ENCODE measurements at regions not wholly inside any gene's neighbourhood (a gene's known extent, or its start where the extent isn't known, plus 50 kb on each side); places are given as distances from the start of the nearest gene placed in this dataset.
A peak's percentile ranks its signal among the peaks of the same experiment; 100 is the strongest.

DNA sequence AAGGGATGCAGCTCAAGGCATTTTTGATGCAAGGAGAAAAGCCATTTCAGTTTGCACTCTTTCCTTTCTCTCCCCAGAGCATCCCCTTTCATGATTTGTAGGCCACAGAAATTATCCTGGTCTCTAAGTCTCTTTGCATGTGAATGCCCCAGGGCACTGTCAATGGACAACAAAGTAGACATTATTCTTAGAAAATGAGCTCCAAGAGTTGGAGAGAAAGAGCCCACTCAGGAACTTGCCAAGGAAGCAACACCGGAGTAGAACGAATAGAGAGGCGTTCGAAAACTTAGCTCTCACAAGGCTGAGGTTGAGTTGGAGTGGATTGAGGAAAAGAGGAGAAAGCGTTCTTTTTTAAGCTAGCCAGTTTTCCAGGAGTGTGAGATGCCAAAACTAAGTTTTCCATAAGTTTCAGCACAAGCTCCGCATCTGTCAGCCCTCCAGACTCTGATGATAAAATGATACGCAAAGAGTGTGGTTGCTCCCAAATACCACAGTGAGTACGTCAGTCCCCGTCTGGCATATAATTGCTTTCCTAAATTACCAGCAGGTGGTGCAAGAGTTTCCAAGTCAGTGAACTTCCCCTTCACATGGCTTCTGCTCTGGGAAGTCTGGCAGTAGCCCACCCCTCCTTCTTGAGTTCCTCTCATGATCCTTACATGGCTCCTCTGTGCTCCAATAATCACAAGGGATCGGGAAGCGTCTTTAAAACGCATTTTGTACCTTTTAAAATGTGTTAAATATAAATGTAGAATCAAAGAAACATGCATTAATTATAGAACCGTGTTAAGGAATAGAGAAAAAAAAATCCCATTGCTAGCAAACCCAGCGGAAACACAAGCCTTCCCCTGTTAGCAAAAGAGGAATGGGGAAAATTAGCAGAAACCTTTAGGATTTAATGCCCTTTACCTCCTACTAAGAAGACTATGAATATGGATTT is 1060.6 kb upstream of the FANCL start:
- H3K4me3 ChIP-seq (ENCODE audit: low read depth in 1 of 2, low read length in 2 of 2): no peak overlapping the region

DNA sequence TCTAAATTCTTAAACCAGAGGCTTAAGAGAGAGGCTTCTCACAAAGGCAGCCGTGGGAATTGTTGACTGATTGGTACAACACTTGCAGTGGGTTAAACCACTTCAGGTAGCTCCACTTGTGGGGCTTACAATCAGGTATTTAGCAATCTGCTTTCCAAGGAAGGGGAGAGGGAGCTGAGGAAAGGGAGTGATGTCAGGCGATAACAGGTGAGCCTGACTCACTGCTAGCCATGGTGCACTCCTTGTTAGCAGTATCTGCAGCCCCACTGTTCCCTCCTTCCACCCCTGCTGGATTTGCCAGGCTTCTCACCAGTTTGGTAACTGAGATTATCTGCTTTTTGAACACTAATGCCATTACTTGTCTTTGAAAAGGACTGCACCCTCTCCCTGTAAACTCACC is 1056.7 kb upstream of the FANCL start:
- Histone ChIP-seq H3K4me2 (ENCODE audit: insufficient read depth, low read length) (no peak overlapping the region), H3K36me3 (ENCODE audit: insufficient read depth, low read length) (no peaks in the 10 kb centered on the region), H4K20me1 (ENCODE audit: insufficient read depth, low read length) (no peaks in the 10 kb centered on the region), H2AFZ (ENCODE audit: low read depth, low read length) (no peak overlapping the region), H3K79me2 (ENCODE audit: insufficient read depth, low read length) (no peaks in the 10 kb centered on the region), H3K27me3 (ENCODE audit: insufficient read depth, low read length, poor library complexity) (no peaks in the 10 kb centered on the region), H3K9ac (ENCODE audit: low read depth, low read length) (no peak overlapping the region), H3K9me3 (ENCODE audit: insufficient read depth, low read length, severe bottlenecking) (no peaks in the 10 kb centered on the region), H3K4me3 (ENCODE audit: low read depth in 1 of 2, low read length in 2 of 2) (no peak overlapping the region), H3K27ac (ENCODE audit: low read length) (no peak overlapping the region), H3K4me1 (ENCODE audit: insufficient read depth, low read length) (peaks cover 5% of the 10 kb centered on the region; the same call in 1 of the 2 replicates)
- TF ChIP-seq, protein P1, sequence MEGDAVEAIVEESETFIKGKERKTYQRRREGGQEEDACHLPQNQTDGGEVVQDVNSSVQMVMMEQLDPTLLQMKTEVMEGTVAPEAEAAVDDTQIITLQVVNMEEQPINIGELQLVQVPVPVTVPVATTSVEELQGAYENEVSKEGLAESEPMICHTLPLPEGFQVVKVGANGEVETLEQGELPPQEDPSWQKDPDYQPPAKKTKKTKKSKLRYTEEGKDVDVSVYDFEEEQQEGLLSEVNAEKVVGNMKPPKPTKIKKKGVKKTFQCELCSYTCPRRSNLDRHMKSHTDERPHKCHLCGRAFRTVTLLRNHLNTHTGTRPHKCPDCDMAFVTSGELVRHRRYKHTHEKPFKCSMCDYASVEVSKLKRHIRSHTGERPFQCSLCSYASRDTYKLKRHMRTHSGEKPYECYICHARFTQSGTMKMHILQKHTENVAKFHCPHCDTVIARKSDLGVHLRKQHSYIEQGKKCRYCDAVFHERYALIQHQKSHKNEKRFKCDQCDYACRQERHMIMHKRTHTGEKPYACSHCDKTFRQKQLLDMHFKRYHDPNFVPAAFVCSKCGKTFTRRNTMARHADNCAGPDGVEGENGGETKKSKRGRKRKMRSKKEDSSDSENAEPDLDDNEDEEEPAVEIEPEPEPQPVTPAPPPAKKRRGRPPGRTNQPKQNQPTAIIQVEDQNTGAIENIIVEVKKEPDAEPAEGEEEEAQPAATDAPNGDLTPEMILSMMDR (IDR thresholded peaks at IDR 0.05; ENCODE audit: borderline replicate concordance, extremely low read depth, low read length, poor library complexity, severe bottlenecking): no peak
- no peak for TF ChIP-seq EZH2 (IDR thresholded peaks at IDR 0.05; ENCODE audit: borderline replicate concordance, low read depth, low read length, severe bottlenecking)
- ATAC-seq (ENCODE audit: insufficient read depth, low read depth): no peak
- DNase-seq: no peak

More for the DNA sequence above, 1060.6 kb upstream of the FANCL start:
- Histone ChIP-seq H4K20me1 (ENCODE audit: insufficient read depth, low read length) (no peaks in the 10 kb centered on the region), H3K9me3 (ENCODE audit: insufficient read depth, low read length, severe bottlenecking) (no peaks in the 10 kb centered on the region), H3K27me3 (ENCODE audit: insufficient read depth, low read length, poor library complexity) (no peaks in the 10 kb centered on the region), H3K79me2 (ENCODE audit: insufficient read depth, low read length) (no peaks in the 10 kb centered on the region), H3K27ac (ENCODE audit: low read length) (no peak overlapping the region), H3K36me3 (ENCODE audit: insufficient read depth, low read length) (no peaks in the 10 kb centered on the region), H3K4me1 (ENCODE audit: insufficient read depth, low read length) (peaks cover 13% of the 10 kb centered on the region; the same call in 1 of the 2 replicates), H3K9ac (ENCODE audit: low read depth, low read length) (no peak overlapping the region), H3K4me2 (ENCODE audit: insufficient read depth, low read length) (no peak overlapping the region), H2AFZ (ENCODE audit: low read depth, low read length) (0 out of 2 replicates have a peak overlapping the region, but pooled peaks have one; percentile 9)
- DNase-seq: peak; percentile 59
- TF ChIP-seq, protein P1 (IDR thresholded peaks at IDR 0.05; ENCODE audit: borderline replicate concordance, extremely low read depth, low read length, poor library complexity, severe bottlenecking): peak; percentile 84
- TF ChIP-seq EZH2 (IDR thresholded peaks at IDR 0.05; ENCODE audit: borderline replicate concordance, low read depth, low read length, severe bottlenecking): no peak
- ATAC-seq (ENCODE audit: insufficient read depth, low read depth): peak; percentile 93

DNA sequence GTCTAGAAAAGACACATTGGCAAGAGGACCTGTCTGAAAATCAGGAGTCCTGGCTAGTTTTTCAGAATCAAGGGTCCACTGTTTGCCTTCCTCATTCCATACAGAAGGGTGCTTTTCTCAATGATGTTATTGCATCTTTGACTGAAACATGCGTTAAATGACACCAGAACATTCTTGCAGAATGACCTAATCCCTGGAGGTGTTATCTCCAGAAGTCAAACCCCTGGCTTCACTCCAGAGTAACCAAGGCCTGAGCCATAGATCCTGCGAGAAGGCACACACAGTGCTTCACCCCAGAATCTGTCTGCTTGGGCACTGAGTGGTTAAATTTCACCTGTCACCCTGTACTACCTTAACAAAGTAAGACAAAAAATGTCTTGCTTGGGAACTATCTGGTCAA is 1055.2 kb upstream of the FANCL start:
- Histone ChIP-seq H3K79me2 (ENCODE audit: insufficient read depth, low read length) (no peaks in the 10 kb centered on the region), H3K4me3 (ENCODE audit: low read depth in 1 of 2, low read length in 2 of 2) (no peak overlapping the region), H3K36me3 (ENCODE audit: insufficient read depth, low read length) (no peaks in the 10 kb centered on the region), H2AFZ (ENCODE audit: low read depth, low read length) (no peak overlapping the region), H3K27ac (ENCODE audit: low read length) (no peak overlapping the region), H3K4me2 (ENCODE audit: insufficient read depth, low read length) (no peak overlapping the region), H4K20me1 (ENCODE audit: insufficient read depth, low read length) (no peaks in the 10 kb centered on the region), H3K9ac (ENCODE audit: low read depth, low read length) (no peak overlapping the region), H3K9me3 (ENCODE audit: insufficient read depth, low read length, severe bottlenecking) (no peaks in the 10 kb centered on the region), H3K4me1 (ENCODE audit: insufficient read depth, low read length) (no peaks in the 10 kb centered on the region), H3K27me3 (ENCODE audit: insufficient read depth, low read length, poor library complexity) (no peaks in the 10 kb centered on the region)
- TF ChIP-seq, protein P1 (IDR thresholded peaks at IDR 0.05; ENCODE audit: borderline replicate concordance, extremely low read depth, low read length, poor library complexity, severe bottlenecking): no peak
- TF ChIP-seq EZH2 (IDR thresholded peaks at IDR 0.05; ENCODE audit: borderline replicate concordance, low read depth, low read length, severe bottlenecking): no peak
- DNase-seq (no peak), ATAC-seq (ENCODE audit: insufficient read depth, low read depth) (no peak)
